GM13977 (cell line): ENCODE measurements at regions not wholly inside any gene's neighbourhood (a gene's known extent, or its start where the extent isn't known, plus 50 kb on each side); places are given as distances from the start of the nearest gene placed in this dataset.

ENCODE experiments used
- DNase-seq: peaks from one replicate; pipeline ENCODE4 v3.0.0; 2012; ENCODE audit warnings: low spot score
- in situ Hi-C: fragments of 300-500 bp; cut with MboI; formaldehyde crosslinking; loops from one replicate; pipeline ENCODE4 v1.12.0; 2022; ENCODE audit warnings: low sequenced_read_pairs, low pct_unique_long_range_greater_than_20kb, mixed read lengths, inconsistent platforms; ENCODE audit not compliant: unreplicated experiment
- TF ChIP-seq, protein P1 (sequence below): IDR thresholded peaks from 2 replicates; pipeline ENCODE4 v1.5.1; 2012; ENCODE audit warnings: mild to moderate bottlenecking, control low read depth; ENCODE audit not compliant: insufficient read depth; ENCODE audit errors: extremely low read depth, missing control alignments

DNA sequence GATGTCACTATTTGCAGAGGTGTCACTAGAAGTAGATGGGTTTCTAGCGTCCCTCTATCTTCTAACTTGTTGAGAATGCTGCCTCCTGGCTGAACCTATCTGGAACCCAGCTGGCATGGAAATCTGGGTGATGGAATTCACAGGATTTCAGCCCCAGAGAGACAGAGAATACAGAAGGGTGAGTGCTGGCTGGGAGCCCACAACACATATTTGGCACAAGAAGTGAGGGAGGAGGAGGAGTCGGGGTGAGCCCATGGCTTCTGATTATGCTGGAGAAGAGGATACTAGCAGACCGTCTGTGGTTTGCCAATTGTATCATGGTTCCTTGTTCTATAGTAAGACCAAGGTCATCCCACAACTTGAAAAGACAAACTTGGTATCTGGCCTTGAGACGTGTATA lies 557.8 kb upstream of the SALL1 start:
- in situ Hi-C loops = no loop called here
- TF ChIP-seq, protein P1, sequence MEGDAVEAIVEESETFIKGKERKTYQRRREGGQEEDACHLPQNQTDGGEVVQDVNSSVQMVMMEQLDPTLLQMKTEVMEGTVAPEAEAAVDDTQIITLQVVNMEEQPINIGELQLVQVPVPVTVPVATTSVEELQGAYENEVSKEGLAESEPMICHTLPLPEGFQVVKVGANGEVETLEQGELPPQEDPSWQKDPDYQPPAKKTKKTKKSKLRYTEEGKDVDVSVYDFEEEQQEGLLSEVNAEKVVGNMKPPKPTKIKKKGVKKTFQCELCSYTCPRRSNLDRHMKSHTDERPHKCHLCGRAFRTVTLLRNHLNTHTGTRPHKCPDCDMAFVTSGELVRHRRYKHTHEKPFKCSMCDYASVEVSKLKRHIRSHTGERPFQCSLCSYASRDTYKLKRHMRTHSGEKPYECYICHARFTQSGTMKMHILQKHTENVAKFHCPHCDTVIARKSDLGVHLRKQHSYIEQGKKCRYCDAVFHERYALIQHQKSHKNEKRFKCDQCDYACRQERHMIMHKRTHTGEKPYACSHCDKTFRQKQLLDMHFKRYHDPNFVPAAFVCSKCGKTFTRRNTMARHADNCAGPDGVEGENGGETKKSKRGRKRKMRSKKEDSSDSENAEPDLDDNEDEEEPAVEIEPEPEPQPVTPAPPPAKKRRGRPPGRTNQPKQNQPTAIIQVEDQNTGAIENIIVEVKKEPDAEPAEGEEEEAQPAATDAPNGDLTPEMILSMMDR = no peak
- no peak for DNase-seq

DNA sequence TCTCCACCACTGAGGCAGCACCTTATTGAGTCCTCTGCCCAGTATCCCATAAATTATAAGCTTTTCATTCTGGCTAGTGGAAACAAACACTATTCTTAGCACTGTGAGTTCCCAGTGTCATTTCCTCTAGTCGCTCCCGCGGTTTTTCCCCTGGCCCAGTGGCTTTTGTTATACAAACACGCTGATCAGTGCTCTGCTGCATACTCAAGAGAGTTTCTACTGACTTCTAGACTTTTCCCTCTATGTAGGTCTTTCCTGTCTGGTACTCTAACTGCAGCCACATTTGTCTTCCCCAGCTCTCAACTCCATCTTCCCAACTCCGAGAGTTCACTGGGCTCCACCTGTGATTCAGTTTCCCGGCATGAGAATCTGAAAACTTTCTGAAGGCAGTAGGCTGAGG lies 556.6 kb upstream of the SALL1 start:
- no peak for DNase-seq
- TF ChIP-seq, protein P1 = no peak

DNA sequence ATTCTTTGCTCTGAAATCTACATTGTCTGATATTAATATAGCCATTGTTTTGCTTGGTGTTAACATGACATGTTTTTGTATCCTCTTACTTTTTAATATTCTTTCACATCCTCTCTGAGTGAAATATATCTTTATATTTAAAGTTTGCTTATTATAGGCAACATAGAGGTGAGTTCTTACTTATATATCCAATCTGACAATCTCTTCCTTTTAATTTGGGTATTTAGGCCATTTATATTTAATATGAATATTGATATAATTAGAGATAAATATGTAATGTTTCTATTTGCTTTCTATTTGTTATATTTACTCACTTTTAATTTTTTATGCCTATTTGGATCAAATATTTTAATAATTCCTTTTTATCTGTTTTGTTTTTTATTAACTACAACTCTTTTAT lies 554.1 kb upstream of the SALL1 start:
- no peak for DNase-seq
- in situ Hi-C loops = no loop called here
- TF ChIP-seq, protein P1 = no peak

More for the DNA sequence above, 556.6 kb upstream of the SALL1 start:
- in situ Hi-C loops = no loop called here

DNA sequence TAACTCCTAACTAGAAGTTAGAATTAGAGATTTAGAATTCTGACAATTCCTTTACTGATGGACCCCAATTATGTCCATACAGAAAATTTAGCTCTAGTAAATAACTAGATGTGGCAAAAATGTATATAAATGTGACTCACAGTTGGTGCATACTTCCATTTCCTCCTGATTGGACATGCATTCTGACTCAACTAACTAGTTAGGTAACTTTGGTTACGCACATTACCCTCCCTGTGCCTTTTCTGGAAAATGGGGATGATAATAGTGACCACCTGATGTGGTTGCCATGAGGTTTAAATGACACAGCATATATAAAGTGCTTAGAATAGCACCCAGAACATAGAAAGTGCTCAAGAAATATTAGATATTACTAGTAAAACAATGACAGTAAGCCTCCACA lies 550.0 kb upstream of the SALL1 start:
- TF ChIP-seq, protein P1 = no peak
- in situ Hi-C loops = no loop called here
- no peak for DNase-seq

DNA sequence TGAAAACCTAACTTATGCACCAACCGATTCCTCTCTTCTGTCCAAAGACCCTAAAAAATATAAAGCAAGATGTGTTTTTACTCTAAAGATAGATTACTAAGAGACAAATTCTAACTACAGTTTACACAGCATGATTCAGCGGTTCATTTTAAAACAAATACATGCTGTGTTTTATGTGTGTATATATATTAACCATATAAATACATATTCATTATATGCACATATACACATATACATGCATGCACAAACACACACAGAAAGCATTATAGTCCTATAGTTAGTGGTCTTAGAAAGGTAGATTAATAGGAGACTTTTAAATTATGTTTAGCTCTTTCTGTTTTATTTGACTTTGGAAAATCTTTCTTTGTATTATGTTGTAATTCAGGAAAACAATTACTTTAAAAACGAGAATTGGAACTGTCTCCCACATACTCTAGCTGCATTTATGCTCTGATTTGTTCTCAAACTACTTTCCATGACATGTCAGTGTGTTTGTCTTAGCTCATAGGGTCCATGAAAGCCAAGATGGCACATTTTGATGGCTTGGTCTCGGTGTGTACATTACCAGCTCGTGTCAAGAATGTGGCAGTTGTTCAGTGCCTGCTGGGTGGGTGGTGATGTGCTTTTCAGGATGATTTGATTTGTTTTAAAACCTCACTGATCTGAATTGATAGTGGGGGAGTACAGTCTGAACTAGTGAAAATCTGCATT lies 548.8 kb upstream of the SALL1 start:
- TF ChIP-seq, protein P1 = no peak
- no peak for DNase-seq
- in situ Hi-C loops = no loop called here

DNA sequence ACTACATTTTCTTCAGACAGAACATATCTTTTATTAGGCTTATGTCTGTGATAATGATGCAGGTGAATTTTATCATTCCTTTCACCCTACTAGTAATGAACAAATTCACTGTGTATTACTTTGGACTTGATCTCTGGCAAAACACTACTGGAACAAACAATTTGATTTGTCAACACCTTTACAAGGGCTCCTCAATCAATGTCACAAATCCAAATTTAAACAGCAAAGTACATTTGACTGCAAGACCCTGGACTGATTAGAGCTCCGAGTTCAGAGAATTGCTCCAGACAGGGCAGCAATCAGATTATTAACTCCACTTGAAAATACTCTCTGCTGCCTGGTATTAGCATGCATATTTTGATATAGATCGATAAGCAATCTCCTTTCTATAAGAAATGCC lies 547.6 kb upstream of the SALL1 start:
- in situ Hi-C loops = no loop called here
- DNase-seq = no peak
- TF ChIP-seq, protein P1 = no peak
